Thyroid gland (tissue), 4 donors: ENCODE measurements at regions not wholly inside any gene's neighbourhood (a gene's known extent, or its start where the extent isn't known, plus 50 kb on each side); places are given as distances from the start of the nearest gene placed in this dataset.

ENCODE experiments used
- POLR2A ChIP-seq, 2 donors: fragments of 450-650 bp; IDR thresholded peaks; one replicate each; pipeline ENCODE4 v1.6.1; 2017; ENCODE audit warnings: antibody characterized with exemption in 2 of 2, mild to moderate bottlenecking in 2 of 2, moderate library complexity in 1 of 2
- TF ChIP-seq, protein P1 (sequence below), 6 experiments: fragments of 200-600 bp in 3 of 6; fragments of 450-650 bp in 3 of 6; sonication (generic) in 3 of 6; IDR thresholded peaks; one replicate each; pipeline ENCODE4 v1.5.1; 2016 to 2019; ENCODE audit warnings: antibody characterized with exemption in 6 of 6, mild to moderate bottlenecking in 2 of 6, inconsistent platforms in 1 of 6, moderate library complexity in 1 of 6

DNA sequence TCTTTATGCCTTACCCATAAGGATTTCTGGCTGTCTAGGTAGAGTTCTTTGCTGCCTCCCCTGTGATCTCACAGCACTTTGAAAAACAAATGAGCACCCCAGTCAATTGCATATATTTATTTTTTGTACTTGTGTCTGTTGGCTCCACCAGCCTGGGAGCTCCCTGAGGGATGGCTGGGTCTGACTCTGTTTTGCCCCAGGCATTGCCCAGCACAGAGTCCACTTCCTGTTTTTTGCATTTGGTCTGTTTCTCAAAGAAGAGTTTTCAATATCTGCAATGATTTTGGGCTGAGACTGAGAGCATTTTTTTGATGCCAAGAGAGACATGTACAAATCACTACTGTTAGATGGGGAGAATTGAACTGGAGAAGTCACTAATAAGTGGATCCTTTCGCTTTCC lies 125.0 kb downstream of the FOXD2 start:
- TF ChIP-seq, protein P1, sequence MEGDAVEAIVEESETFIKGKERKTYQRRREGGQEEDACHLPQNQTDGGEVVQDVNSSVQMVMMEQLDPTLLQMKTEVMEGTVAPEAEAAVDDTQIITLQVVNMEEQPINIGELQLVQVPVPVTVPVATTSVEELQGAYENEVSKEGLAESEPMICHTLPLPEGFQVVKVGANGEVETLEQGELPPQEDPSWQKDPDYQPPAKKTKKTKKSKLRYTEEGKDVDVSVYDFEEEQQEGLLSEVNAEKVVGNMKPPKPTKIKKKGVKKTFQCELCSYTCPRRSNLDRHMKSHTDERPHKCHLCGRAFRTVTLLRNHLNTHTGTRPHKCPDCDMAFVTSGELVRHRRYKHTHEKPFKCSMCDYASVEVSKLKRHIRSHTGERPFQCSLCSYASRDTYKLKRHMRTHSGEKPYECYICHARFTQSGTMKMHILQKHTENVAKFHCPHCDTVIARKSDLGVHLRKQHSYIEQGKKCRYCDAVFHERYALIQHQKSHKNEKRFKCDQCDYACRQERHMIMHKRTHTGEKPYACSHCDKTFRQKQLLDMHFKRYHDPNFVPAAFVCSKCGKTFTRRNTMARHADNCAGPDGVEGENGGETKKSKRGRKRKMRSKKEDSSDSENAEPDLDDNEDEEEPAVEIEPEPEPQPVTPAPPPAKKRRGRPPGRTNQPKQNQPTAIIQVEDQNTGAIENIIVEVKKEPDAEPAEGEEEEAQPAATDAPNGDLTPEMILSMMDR (IDR thresholded peaks at IDR 0.05) = no peak
- TF ChIP-seq POLR2A (IDR thresholded peaks at IDR 0.05) = no peak
